HepG2 (cell line): ENCODE measurements at regions not wholly inside any gene's neighbourhood (a gene's known extent, or its start where the extent isn't known, plus 50 kb on each side); places are given as distances from the start of the nearest gene placed in this dataset.

Source experiments
- EZH2 ChIP-seq: conservative IDR thresholded peaks from 2 replicates; pipeline ENCODE4 v1.6.1; 2012; ENCODE audit warnings: mild to moderate bottlenecking, low read depth, low read length, moderate library complexity
- FOXO1 ChIP-seq: sonication (generic); formaldehyde crosslinking; IDR thresholded peaks from 2 replicates; pipeline ENCODE4 v1.4.0; 2020; ENCODE audit warnings: missing genetic modification reagents
- MED1 ChIP-seq: sonication (generic); formaldehyde crosslinking; IDR thresholded peaks from 2 replicates; pipeline ENCODE4 v1.4.0; 2020; ENCODE audit warnings: missing genetic modification reagents
- ZNF317 ChIP-seq: sonication (generic); formaldehyde crosslinking; IDR thresholded peaks from 2 replicates; pipeline ENCODE4 v1.5.0; 2020; ENCODE audit warnings: mild to moderate bottlenecking, missing genetic modification reagents
- ZNF605 ChIP-seq: sonication (generic); formaldehyde crosslinking; IDR thresholded peaks from 2 replicates; pipeline ENCODE4 v1.8.0; 2022; ENCODE audit warnings: mild to moderate bottlenecking, missing genetic modification reagents
- ZNF850 ChIP-seq: sonication (generic); formaldehyde crosslinking; conservative IDR thresholded peaks from 2 replicates; pipeline ENCODE4 v1.9.0; 2021; ENCODE audit warnings: mild to moderate bottlenecking, missing genetic modification reagents
- TF ChIP-seq, protein P1 (sequence below): sonication (generic); formaldehyde crosslinking; IDR thresholded peaks from 2 replicates; pipeline ENCODE4 v1.4.0; 2020; ENCODE audit warnings: mild to moderate bottlenecking, missing genetic modification reagents
- TF ChIP-seq, protein P2 (sequence below): sonication (generic); formaldehyde crosslinking; IDR thresholded peaks from 2 replicates; pipeline ENCODE4 v1.5.0; 2020; ENCODE audit warnings: mild to moderate bottlenecking, missing genetic modification reagents, moderate library complexity
- TF ChIP-seq, protein P3 (sequence below), 2 experiments: fragments of 450-650 bp in 1 of 2; sonication (generic) in 1 of 2; formaldehyde crosslinking; IDR thresholded peaks; 2 replicates each; pipeline versions ENCODE4 v1.5.0 to v1.8.0; 2020 to 2022; ENCODE audit warnings: mild to moderate bottlenecking in 1 of 2, missing genetic modification reagents in 1 of 2
- TF ChIP-seq, protein P4 (sequence below): sonication (generic); formaldehyde crosslinking; IDR thresholded peaks from 2 replicates; pipeline ENCODE4 v1.8.1; 2022; ENCODE audit warnings: low read depth, mild to moderate bottlenecking, missing genetic modification reagents

DNA sequence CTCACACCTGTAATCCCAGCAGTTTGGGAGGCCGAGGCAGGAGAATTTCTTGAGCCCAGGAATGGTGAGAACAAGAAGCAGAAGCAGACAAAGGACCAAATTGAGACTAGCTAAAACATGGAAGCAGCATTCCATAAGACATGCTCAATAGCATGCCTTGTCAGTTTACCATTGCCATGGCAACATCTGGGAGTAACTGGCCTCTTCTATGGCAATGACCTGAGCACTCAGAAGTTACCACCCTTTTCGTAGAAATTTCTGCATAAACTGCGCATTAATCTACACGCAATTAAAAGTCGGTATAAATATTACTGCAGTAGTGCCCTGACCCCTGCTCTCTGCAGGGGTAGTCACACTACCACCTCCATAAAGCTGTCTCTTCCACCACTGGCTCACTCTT lies 390.2 kb upstream of the USP9Y start:
- TF ChIP-seq MED1 (CRISPR knock-in tag) (no peak), FOXO1 (CRISPR knock-in tag) (no peak), EZH2 (no peak), ZNF317 (no peak), ZNF605 (CRISPR knock-in tag) (no peak), ZNF850 (no peak)
- TF ChIP-seq, protein P1, sequence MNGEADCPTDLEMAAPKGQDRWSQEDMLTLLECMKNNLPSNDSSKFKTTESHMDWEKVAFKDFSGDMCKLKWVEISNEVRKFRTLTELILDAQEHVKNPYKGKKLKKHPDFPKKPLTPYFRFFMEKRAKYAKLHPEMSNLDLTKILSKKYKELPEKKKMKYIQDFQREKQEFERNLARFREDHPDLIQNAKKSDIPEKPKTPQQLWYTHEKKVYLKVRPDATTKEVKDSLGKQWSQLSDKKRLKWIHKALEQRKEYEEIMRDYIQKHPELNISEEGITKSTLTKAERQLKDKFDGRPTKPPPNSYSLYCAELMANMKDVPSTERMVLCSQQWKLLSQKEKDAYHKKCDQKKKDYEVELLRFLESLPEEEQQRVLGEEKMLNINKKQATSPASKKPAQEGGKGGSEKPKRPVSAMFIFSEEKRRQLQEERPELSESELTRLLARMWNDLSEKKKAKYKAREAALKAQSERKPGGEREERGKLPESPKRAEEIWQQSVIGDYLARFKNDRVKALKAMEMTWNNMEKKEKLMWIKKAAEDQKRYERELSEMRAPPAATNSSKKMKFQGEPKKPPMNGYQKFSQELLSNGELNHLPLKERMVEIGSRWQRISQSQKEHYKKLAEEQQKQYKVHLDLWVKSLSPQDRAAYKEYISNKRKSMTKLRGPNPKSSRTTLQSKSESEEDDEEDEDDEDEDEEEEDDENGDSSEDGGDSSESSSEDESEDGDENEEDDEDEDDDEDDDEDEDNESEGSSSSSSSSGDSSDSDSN (CRISPR knock-in tag), result no peak
- TF ChIP-seq, protein P2, sequence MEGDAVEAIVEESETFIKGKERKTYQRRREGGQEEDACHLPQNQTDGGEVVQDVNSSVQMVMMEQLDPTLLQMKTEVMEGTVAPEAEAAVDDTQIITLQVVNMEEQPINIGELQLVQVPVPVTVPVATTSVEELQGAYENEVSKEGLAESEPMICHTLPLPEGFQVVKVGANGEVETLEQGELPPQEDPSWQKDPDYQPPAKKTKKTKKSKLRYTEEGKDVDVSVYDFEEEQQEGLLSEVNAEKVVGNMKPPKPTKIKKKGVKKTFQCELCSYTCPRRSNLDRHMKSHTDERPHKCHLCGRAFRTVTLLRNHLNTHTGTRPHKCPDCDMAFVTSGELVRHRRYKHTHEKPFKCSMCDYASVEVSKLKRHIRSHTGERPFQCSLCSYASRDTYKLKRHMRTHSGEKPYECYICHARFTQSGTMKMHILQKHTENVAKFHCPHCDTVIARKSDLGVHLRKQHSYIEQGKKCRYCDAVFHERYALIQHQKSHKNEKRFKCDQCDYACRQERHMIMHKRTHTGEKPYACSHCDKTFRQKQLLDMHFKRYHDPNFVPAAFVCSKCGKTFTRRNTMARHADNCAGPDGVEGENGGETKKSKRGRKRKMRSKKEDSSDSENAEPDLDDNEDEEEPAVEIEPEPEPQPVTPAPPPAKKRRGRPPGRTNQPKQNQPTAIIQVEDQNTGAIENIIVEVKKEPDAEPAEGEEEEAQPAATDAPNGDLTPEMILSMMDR (CRISPR knock-in tag), result no peak
- TF ChIP-seq, protein P3, sequence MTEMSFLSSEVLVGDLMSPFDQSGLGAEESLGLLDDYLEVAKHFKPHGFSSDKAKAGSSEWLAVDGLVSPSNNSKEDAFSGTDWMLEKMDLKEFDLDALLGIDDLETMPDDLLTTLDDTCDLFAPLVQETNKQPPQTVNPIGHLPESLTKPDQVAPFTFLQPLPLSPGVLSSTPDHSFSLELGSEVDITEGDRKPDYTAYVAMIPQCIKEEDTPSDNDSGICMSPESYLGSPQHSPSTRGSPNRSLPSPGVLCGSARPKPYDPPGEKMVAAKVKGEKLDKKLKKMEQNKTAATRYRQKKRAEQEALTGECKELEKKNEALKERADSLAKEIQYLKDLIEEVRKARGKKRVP (CRISPR knock-in tag; IDR thresholded peaks at IDR 0.05), result no peak
- TF ChIP-seq, protein P4, sequence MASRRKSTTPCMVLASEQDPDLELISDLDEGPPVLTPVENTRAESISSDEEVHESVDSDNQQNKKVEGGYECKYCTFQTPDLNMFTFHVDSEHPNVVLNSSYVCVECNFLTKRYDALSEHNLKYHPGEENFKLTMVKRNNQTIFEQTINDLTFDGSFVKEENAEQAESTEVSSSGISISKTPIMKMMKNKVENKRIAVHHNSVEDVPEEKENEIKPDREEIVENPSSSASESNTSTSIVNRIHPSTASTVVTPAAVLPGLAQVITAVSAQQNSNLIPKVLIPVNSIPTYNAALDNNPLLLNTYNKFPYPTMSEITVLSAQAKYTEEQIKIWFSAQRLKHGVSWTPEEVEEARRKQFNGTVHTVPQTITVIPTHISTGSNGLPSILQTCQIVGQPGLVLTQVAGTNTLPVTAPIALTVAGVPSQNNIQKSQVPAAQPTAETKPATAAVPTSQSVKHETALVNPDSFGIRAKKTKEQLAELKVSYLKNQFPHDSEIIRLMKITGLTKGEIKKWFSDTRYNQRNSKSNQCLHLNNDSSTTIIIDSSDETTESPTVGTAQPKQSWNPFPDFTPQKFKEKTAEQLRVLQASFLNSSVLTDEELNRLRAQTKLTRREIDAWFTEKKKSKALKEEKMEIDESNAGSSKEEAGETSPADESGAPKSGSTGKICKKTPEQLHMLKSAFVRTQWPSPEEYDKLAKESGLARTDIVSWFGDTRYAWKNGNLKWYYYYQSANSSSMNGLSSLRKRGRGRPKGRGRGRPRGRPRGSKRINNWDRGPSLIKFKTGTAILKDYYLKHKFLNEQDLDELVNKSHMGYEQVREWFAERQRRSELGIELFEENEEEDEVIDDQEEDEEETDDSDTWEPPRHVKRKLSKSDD (CRISPR knock-in tag), result no peak
